IMR-90 (cell line): ENCODE measurements at regions not wholly inside any gene's neighbourhood (a gene's known extent, or its start where the extent isn't known, plus 50 kb on each side); places are given as distances from the start of the nearest gene placed in this dataset.

Experiments
- ATAC-seq: fragments of 200-7000 bp; cut with Tn5 transposase; 2 replicates; pipeline ENCODE4 v1.9.1; 2020; ENCODE audit warnings: low read depth, mild to moderate bottlenecking, moderate library complexity
- BruUV-seq: library from RNA; stranded (reverse); fragments of 400-500 nt; replicated peaks from 2 replicates; lab custom pipeline; 2021; lab: Mats Ljungman, UMichigan
- CTCF ChIA-PET: fragments of 300-600 bp; formaldehyde crosslinking; extraction: SDS; loops from one replicate; lab custom pipeline; 2021; ENCODE audit warnings: antibody characterized with exemption; lab: Yijun Ruan, JAX
- POLR2A ChIA-PET: fragments of 300-600 bp; sonication (Branson Sonifier 250); formaldehyde crosslinking; loops from one replicate; lab custom pipeline; 2022; ENCODE audit warnings: antibody characterized with exemption; ENCODE audit not compliant: unreplicated experiment; lab: Charles Lee
- DNase-seq: peaks from one replicate; pipeline ENCODE4 v3.0.0; 2013
- H2AFZ ChIP-seq: replicated peaks from 2 replicates; pipeline ENCODE3; 2013; ENCODE audit warnings: low read length, mild to moderate bottlenecking; ENCODE audit not compliant: poor library complexity
- H2AK5ac ChIP-seq: 2 replicates; pipeline ENCODE4 v1.6.1; 2013; ENCODE audit warnings: low read depth, low read length, inconsistent platforms
- H2AK9ac ChIP-seq: replicated peaks from 2 replicates; pipeline ENCODE3; 2013; ENCODE audit warnings: mild to moderate bottlenecking, low read depth, low read length, moderate library complexity; ENCODE audit not compliant: poor library complexity
- H2BK120ac ChIP-seq: 2 replicates; pipeline ENCODE4 v1.6.1; 2013; ENCODE audit warnings: low read depth, low read length, inconsistent platforms
- H2BK15ac ChIP-seq: 3 replicates; pipeline ENCODE4 v1.6.1; 2013; ENCODE audit warnings: low read depth, low read length, inconsistent platforms
- H2BK20ac ChIP-seq: 2 replicates; pipeline ENCODE4 v1.6.1; 2013; ENCODE audit warnings: low read depth, mild to moderate bottlenecking, inconsistent platforms, low read length, moderate library complexity
- H2BK5ac ChIP-seq: 2 replicates; pipeline ENCODE4 v1.6.1; 2013; ENCODE audit warnings: mild to moderate bottlenecking, low read depth, low read length, inconsistent platforms; ENCODE audit not compliant: poor library complexity, severe bottlenecking
- H3K14ac ChIP-seq: replicated peaks from 2 replicates; pipeline ENCODE4 v1.6.1; 2013; ENCODE audit warnings: low read depth, low read length, inconsistent platforms
- H3K18ac ChIP-seq: 2 replicates; pipeline ENCODE4 v1.6.1; 2013; ENCODE audit warnings: low read depth, low read length, control low read depth
- H3K23ac ChIP-seq: 2 replicates; pipeline ENCODE4 v1.6.1; 2013; ENCODE audit warnings: low read depth, low read length, inconsistent platforms
- H3K27ac ChIP-seq: 2 replicates; pipeline ENCODE4 v1.5.1; 2013; ENCODE audit warnings: mild to moderate bottlenecking, control low read depth, low read length; ENCODE audit not compliant: insufficient read depth
- H3K27me3 ChIP-seq: 2 replicates; pipeline ENCODE4 v1.6.1; 2013; ENCODE audit warnings: low read length; ENCODE audit not compliant: control insufficient read depth, insufficient read depth
- H3K36me3 ChIP-seq: 2 replicates; pipeline ENCODE4 v1.6.1; 2013; ENCODE audit warnings: low read length, mixed read lengths; ENCODE audit not compliant: control insufficient read depth, insufficient read depth
- H3K4ac ChIP-seq: 2 replicates; pipeline ENCODE4 v1.6.1; 2013; ENCODE audit warnings: low read depth, low read length, inconsistent platforms
- H3K4me1 ChIP-seq: 2 replicates; pipeline ENCODE4 v1.6.1; 2013; ENCODE audit warnings: low read length, mixed read lengths; ENCODE audit not compliant: control insufficient read depth, insufficient read depth
- H3K4me2 ChIP-seq: 2 replicates; pipeline ENCODE4 v1.6.1; 2013; ENCODE audit warnings: low read depth, mild to moderate bottlenecking, control low read depth, low read length, moderate library complexity
- H3K4me3 ChIP-seq: 2 replicates; pipeline ENCODE4 v1.5.1; 2013; ENCODE audit warnings: low read depth, mild to moderate bottlenecking, control low read depth, low read length, moderate library complexity; ENCODE audit not compliant: insufficient read depth
- H3K56ac ChIP-seq: 2 replicates; pipeline ENCODE4 v1.6.1; 2013; ENCODE audit warnings: low read length, inconsistent platforms; ENCODE audit not compliant: insufficient read depth; ENCODE audit errors: extremely low read depth
- H3K79me1 ChIP-seq, 2 experiments: 2 replicates each; pipeline ENCODE4 v1.6.1; 2013; ENCODE audit warnings: low read length in 2 of 2, inconsistent platforms in 1 of 2, low read depth in 1 of 2
- H3K9ac ChIP-seq: 2 replicates; pipeline ENCODE4 v1.6.1; 2013; ENCODE audit warnings: low read depth, low read length, control low read depth
- H3K9me1 ChIP-seq: 2 replicates; pipeline ENCODE4 v1.6.1; 2013; ENCODE audit warnings: low read length, inconsistent platforms; ENCODE audit not compliant: insufficient read depth
- H3K9me3 ChIP-seq: 2 replicates; pipeline ENCODE4 v1.6.1; 2013; ENCODE audit warnings: low read length; ENCODE audit not compliant: control insufficient read depth, insufficient read depth
- H4K20me1 ChIP-seq: 2 replicates; pipeline ENCODE4 v1.6.1; 2013; ENCODE audit warnings: low read length, inconsistent platforms; ENCODE audit not compliant: insufficient read depth
- H4K5ac ChIP-seq: 2 replicates; pipeline ENCODE4 v1.6.1; 2013; ENCODE audit warnings: mild to moderate bottlenecking, low read depth, low read length, control low read depth
- H4K8ac ChIP-seq, 2 experiments: 2 replicates each; pipeline ENCODE4 v1.6.1; 2013; ENCODE audit warnings: low read depth in 2 of 2, low read length in 2 of 2, control low read depth in 1 of 2, inconsistent platforms in 1 of 2
- H4K91ac ChIP-seq: 2 replicates; pipeline ENCODE4 v1.6.1; 2013; ENCODE audit warnings: low read depth, low read length, inconsistent platforms; ENCODE audit not compliant: insufficient read depth
- BHLHE40 ChIP-seq: fragments of 150-350 bp; IDR thresholded peaks from 2 replicates; pipeline ENCODE4 v1.6.1; 2016; ENCODE audit warnings: mild to moderate bottlenecking, low read depth, low read length
- FOS ChIP-seq: fragments of 150-350 bp; IDR thresholded peaks from 2 replicates; pipeline ENCODE4 v1.6.1; 2016; ENCODE audit warnings: low read depth, low read length
- MAFK ChIP-seq: IDR thresholded peaks from 2 replicates; pipeline ENCODE4 v1.6.1; 2012; ENCODE audit warnings: low read depth, low read length, improper control_type of control experiment
- MXI1 ChIP-seq: IDR thresholded peaks from 2 replicates; pipeline ENCODE4 v1.6.1; 2012; ENCODE audit warnings: low read depth, mild to moderate bottlenecking, low read length, moderate library complexity, borderline replicate concordance
- NFE2L2 ChIP-seq: fragments of 150-350 bp; IDR thresholded peaks from 2 replicates; pipeline ENCODE4 v1.6.1; 2016; ENCODE audit warnings: low read depth, mild to moderate bottlenecking, low read length
- POLR2A ChIP-seq: IDR thresholded peaks from 2 replicates; pipeline ENCODE4 v1.6.1; 2012; ENCODE audit warnings: mild to moderate bottlenecking, low read depth, low read length
- RCOR1 ChIP-seq: IDR thresholded peaks from 2 replicates; pipeline ENCODE4 v1.6.1; 2012; ENCODE audit warnings: mild to moderate bottlenecking, low read length, improper control_type of control experiment; ENCODE audit not compliant: insufficient replicate concordance
- dilution Hi-C: fragments of 300-500 bp; cut with HindIII; formaldehyde crosslinking; loops from one replicate; pipeline ENCODE4 v1.14.3; 2018; ENCODE audit warnings: low sequenced_read_pairs; ENCODE audit not compliant: unreplicated experiment
- in situ Hi-C: fragments of 300-500 bp; cut with MboI; formaldehyde crosslinking; loops from 3 replicates; pipeline ENCODE4 v1.14.3; 2019; ENCODE audit warnings: low sequenced_read_pairs, inconsistent platforms, mixed read lengths
- intact Hi-C: fragments of 100-400 bp; cut with micrococcal nuclease; formaldehyde crosslinking; loops from 2 replicates; pipeline ENCODE4 v1.10.0; 2022
- TF ChIP-seq, protein P1 (sequence below): conservative IDR thresholded peaks from 2 replicates; pipeline ENCODE4 v1.5.1; 2012; ENCODE audit warnings: mild to moderate bottlenecking, low read depth, low read length, improper control_type of control experiment
- TF ChIP-seq, protein P2 (sequence below): fragments of 150-350 bp; IDR thresholded peaks from 2 replicates; pipeline ENCODE4 v1.6.1; 2016; ENCODE audit warnings: low read depth, mild to moderate bottlenecking, low read length, moderate library complexity, borderline replicate concordance
- TF ChIP-seq, protein P3 (sequence below): fragments of 150-350 bp; IDR thresholded peaks from 2 replicates; pipeline ENCODE4 v1.6.1; 2017; ENCODE audit warnings: mild to moderate bottlenecking, antibody characterized with exemption, low read length, low read depth

DNA sequence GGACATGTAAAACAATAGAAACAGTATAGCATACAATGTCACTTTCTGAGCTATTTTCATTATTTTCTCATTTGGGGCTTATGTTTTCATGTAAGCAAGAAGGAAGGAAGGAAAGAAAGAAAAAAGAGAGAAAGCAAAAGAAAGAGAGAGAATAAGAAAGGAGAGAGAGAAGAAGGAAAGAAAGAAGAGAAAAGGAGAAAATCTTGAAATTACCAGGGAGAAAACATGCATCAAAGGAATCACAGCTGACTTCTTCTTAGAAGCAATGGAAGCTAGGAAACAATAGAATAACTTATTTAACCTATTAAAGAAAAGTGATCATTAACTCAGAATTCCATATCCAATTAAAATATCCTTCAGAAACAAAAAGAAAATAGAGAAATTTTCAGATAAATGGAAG lies 471.5 kb downstream of the OCA2 start:
- H3K27me3 ChIP-seq: no peaks in the 10 kb centered on the region
- H4K8ac ChIP-seq: no peak overlapping the region
- H3K9ac ChIP-seq: no peak overlapping the region
- H2AK5ac ChIP-seq: no peak overlapping the region
- no peak overlapping the region for H2BK20ac ChIP-seq
- no peak overlapping the region for H3K4me2 ChIP-seq
- DNase-seq (no peak), ATAC-seq (no peak)
- peaks cover 10% of the 10 kb centered on the region for H3K9me3 ChIP-seq
- no peak overlapping the region for H3K18ac ChIP-seq
- dilution Hi-C loops: no loop called here
- H2BK5ac ChIP-seq: no peak overlapping the region
- in situ Hi-C loops: no loop called here
- H2AFZ ChIP-seq: no peak overlapping the region
- H3K4ac ChIP-seq: no peak overlapping the region
- no peak overlapping the region for H2BK120ac ChIP-seq
- H3K4me3 ChIP-seq: no peak overlapping the region
- BruUV-seq: no TSS peak
- no peaks in the 10 kb centered on the region for H3K79me1 ChIP-seq
- H3K4me1 ChIP-seq: no peaks in the 10 kb centered on the region
- intact Hi-C loops: no loop called here
- no peak overlapping the region for H3K56ac ChIP-seq
- H3K27ac ChIP-seq: no peak overlapping the region
- CTCF ChIA-PET: no interaction called here
- no peak overlapping the region for H2AK9ac ChIP-seq
- H3K23ac ChIP-seq: no peak overlapping the region
- no peaks in the 10 kb centered on the region for H4K20me1 ChIP-seq
- H2BK15ac ChIP-seq: no peak overlapping the region
- no peak overlapping the region for H4K91ac ChIP-seq
- POLR2A ChIA-PET: no interaction called here
- H3K36me3 ChIP-seq: no peaks in the 10 kb centered on the region
- H4K5ac ChIP-seq: no peak overlapping the region
- no peaks in the 10 kb centered on the region for H3K9me1 ChIP-seq
- H3K14ac ChIP-seq: no peak overlapping the region
- TF ChIP-seq, protein P1, sequence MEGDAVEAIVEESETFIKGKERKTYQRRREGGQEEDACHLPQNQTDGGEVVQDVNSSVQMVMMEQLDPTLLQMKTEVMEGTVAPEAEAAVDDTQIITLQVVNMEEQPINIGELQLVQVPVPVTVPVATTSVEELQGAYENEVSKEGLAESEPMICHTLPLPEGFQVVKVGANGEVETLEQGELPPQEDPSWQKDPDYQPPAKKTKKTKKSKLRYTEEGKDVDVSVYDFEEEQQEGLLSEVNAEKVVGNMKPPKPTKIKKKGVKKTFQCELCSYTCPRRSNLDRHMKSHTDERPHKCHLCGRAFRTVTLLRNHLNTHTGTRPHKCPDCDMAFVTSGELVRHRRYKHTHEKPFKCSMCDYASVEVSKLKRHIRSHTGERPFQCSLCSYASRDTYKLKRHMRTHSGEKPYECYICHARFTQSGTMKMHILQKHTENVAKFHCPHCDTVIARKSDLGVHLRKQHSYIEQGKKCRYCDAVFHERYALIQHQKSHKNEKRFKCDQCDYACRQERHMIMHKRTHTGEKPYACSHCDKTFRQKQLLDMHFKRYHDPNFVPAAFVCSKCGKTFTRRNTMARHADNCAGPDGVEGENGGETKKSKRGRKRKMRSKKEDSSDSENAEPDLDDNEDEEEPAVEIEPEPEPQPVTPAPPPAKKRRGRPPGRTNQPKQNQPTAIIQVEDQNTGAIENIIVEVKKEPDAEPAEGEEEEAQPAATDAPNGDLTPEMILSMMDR: no peak
- TF ChIP-seq, protein P2, sequence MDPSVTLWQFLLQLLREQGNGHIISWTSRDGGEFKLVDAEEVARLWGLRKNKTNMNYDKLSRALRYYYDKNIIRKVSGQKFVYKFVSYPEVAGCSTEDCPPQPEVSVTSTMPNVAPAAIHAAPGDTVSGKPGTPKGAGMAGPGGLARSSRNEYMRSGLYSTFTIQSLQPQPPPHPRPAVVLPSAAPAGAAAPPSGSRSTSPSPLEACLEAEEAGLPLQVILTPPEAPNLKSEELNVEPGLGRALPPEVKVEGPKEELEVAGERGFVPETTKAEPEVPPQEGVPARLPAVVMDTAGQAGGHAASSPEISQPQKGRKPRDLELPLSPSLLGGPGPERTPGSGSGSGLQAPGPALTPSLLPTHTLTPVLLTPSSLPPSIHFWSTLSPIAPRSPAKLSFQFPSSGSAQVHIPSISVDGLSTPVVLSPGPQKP: no peak
- TF ChIP-seq MAFK (no peak), NFE2L2 (no peak), FOS (no peak), BHLHE40 (no peak), RCOR1 (no peak), POLR2A (no peak), MXI1 (no peak)
- TF ChIP-seq, protein P3, sequence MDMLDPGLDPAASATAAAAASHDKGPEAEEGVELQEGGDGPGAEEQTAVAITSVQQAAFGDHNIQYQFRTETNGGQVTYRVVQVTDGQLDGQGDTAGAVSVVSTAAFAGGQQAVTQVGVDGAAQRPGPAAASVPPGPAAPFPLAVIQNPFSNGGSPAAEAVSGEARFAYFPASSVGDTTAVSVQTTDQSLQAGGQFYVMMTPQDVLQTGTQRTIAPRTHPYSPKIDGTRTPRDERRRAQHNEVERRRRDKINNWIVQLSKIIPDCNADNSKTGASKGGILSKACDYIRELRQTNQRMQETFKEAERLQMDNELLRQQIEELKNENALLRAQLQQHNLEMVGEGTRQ: no peak
